ENCODE measurements at regions not wholly inside any gene's neighbourhood (a gene's known extent, or its start where the extent isn't known, plus 50 kb on each side); places are given as distances from the start of the nearest gene placed in this dataset.

- Histone ChIP-seq H3K9me3 (no peaks in the 10 kb centered on the region), H3K4me1 (peaks cover 0 to 6% of the 10 kb centered on the region in 2 donors), H3K27me3 (no peaks in the 10 kb centered on the region), H3K4me3 (peak overlapping the region in 1 of 2 donors; percentile 15), H3K36me3 (no peaks in the 10 kb centered on the region), H3K27ac (peak overlapping the region; percentile 24 to 26)
- TF ChIP-seq, protein P1, sequence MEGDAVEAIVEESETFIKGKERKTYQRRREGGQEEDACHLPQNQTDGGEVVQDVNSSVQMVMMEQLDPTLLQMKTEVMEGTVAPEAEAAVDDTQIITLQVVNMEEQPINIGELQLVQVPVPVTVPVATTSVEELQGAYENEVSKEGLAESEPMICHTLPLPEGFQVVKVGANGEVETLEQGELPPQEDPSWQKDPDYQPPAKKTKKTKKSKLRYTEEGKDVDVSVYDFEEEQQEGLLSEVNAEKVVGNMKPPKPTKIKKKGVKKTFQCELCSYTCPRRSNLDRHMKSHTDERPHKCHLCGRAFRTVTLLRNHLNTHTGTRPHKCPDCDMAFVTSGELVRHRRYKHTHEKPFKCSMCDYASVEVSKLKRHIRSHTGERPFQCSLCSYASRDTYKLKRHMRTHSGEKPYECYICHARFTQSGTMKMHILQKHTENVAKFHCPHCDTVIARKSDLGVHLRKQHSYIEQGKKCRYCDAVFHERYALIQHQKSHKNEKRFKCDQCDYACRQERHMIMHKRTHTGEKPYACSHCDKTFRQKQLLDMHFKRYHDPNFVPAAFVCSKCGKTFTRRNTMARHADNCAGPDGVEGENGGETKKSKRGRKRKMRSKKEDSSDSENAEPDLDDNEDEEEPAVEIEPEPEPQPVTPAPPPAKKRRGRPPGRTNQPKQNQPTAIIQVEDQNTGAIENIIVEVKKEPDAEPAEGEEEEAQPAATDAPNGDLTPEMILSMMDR (IDR thresholded peaks at IDR 0.05): no peak
- no peak for DNase-seq (ENCODE audit: low spot score in 2 of 2)
- intact Hi-C loops (cut with DNase I): loop anchor here (5.0 kb wide), 1 partner anchor 875 kb away; no protein-coding TSS in a partner anchor
Measured at GRCh38 chr4:187602339-187603092, 393.1 kb upstream of the ZFP42 start.

GRCh38 chr4:187603093-187604025 lies 392.2 kb upstream of the ZFP42 start:
- TF ChIP-seq, protein P1 (IDR thresholded peaks at IDR 0.05): no peak
- no peak overlapping the region for H3K4me3 ChIP-seq
- intact Hi-C loops (cut with DNase I): loop anchor here (5.0 kb wide), 1 partner anchor 876 kb away; no protein-coding TSS in a partner anchor

GRCh38 chr4:187604984-187605383 lies 390.6 kb upstream of the ZFP42 start:
- Histone ChIP-seq H3K4me3 (no peak overlapping the region), H3K9me3 (no peaks in the 10 kb centered on the region), H3K27ac (no peak overlapping the region), H3K36me3 (no peaks in the 10 kb centered on the region), H3K27me3 (no peaks in the 10 kb centered on the region), H3K4me1 (peaks cover 0 to 6% of the 10 kb centered on the region in 2 donors)
- intact Hi-C loops (cut with DNase I): loop anchor here (5.0 kb wide), 3 partner anchors 878 to 1597 kb away; no protein-coding TSS in a partner anchor
- TF ChIP-seq, protein P1 (IDR thresholded peaks at IDR 0.05): no peak
- no peak for DNase-seq (ENCODE audit: low spot score in 2 of 2)

More at GRCh38 chr4:187603093-187604025, 392.2 kb upstream of the ZFP42 start:
- no peaks in the 10 kb centered on the region for H3K27me3 ChIP-seq
- H3K27ac ChIP-seq: peak overlapping the region in 1 of 2 donors; percentile 26
- peaks cover 0 to 6% of the 10 kb centered on the region in 2 donors for H3K4me1 ChIP-seq
- DNase-seq (ENCODE audit: low spot score in 2 of 2): no peak
- no peaks in the 10 kb centered on the region for H3K9me3 ChIP-seq
- no peaks in the 10 kb centered on the region for H3K36me3 ChIP-seq

GRCh38 chr4:187606581-187606980 lies 389.0 kb upstream of the ZFP42 start:
- no peaks in the 10 kb centered on the region for H3K36me3 ChIP-seq
- H3K27me3 ChIP-seq: no peaks in the 10 kb centered on the region
- peaks cover 0 to 6% of the 10 kb centered on the region in 2 donors for H3K4me1 ChIP-seq
- no peak overlapping the region for H3K4me3 ChIP-seq
- H3K27ac ChIP-seq: no peak overlapping the region
- TF ChIP-seq, protein P1 (IDR thresholded peaks at IDR 0.05): peak; percentile 41 to 83 (median 66)
- no peaks in the 10 kb centered on the region for H3K9me3 ChIP-seq
- intact Hi-C loops (cut with DNase I): loop anchor here (2.0 to 5.0 kb wide), 3 partner anchors 766 to 1596 kb away; no protein-coding TSS in a partner anchor
- DNase-seq (ENCODE audit: low spot score in 2 of 2): no peak

- Histone ChIP-seq H3K4me3 (no peak overlapping the region), H3K27ac (no peak overlapping the region), H3K9me3 (no peaks in the 10 kb centered on the region), H3K4me1 (no peaks in the 10 kb centered on the region), H3K36me3 (no peaks in the 10 kb centered on the region), H3K27me3 (no peaks in the 10 kb centered on the region)
- no peak for DNase-seq (ENCODE audit: low spot score in 2 of 2)
- TF ChIP-seq, protein P1 (IDR thresholded peaks at IDR 0.05): no peak
- intact Hi-C loops (cut with DNase I): loop anchor here (5.0 kb wide), 2 partner anchors 1514 to 1594 kb away; no protein-coding TSS in a partner anchor
Measured at GRCh38 chr4:187608001-187608421, 387.6 kb upstream of the ZFP42 start.

Measured in ascending aorta (tissue), 2 donors.